WTC11 (cell line): ENCODE measurements at regions not wholly inside any gene's neighbourhood (a gene's known extent, or its start where the extent isn't known, plus 50 kb on each side); places are given as distances from the start of the nearest gene placed in this dataset.

ENCODE experiments used
- ATAC-seq: fragments of 200-7000 bp; cut with Tn5 transposase; 2 replicates; pipeline ENCODE4 v1.10.0; 2021; ENCODE audit warnings: mild to moderate bottlenecking, moderate library complexity
- CTCF ChIA-PET: fragments of 300-600 bp; sonication (Branson Sonifier 250); formaldehyde crosslinking; loops from one replicate; lab custom pipeline; 2021; ENCODE audit warnings: antibody characterized with exemption; lab: Charles Lee
- POLR2A ChIA-PET: fragments of 350-600 bp; sonication (Branson Sonifier 250); formaldehyde crosslinking; loops from one replicate; lab custom pipeline; 2021; ENCODE audit warnings: antibody characterized with exemption; lab: Charles Lee
- DNase-seq: peaks from one replicate; pipeline ENCODE4 v3.0.0; 2021; ENCODE audit warnings: low spot score
- H3K27ac Mint-ChIP-seq: 2 replicates; pipeline ENCODE4 v1.8.0; 2021; ENCODE audit warnings: mixed read lengths
- H3K27me3 Mint-ChIP-seq: 2 replicates; pipeline ENCODE4 v1.8.0; 2021; ENCODE audit warnings: low read depth, mild to moderate bottlenecking, moderate library complexity, mixed read lengths
- H3K36me3 Mint-ChIP-seq: 2 replicates; pipeline ENCODE4 v1.8.0; 2021; ENCODE audit warnings: mixed read lengths
- H3K4me1 Mint-ChIP-seq: 2 replicates; pipeline ENCODE4 v1.8.0; 2022; ENCODE audit warnings: mixed read lengths
- H3K4me3 Mint-ChIP-seq: 2 replicates; pipeline ENCODE4 v1.8.0; 2021; ENCODE audit warnings: mild to moderate bottlenecking, moderate library complexity, mixed read lengths
- H3K9me3 Mint-ChIP-seq: 2 replicates; pipeline ENCODE4 v1.8.0; 2021; ENCODE audit warnings: mixed read lengths
- ATF1 ChIP-seq: sonication (generic); formaldehyde crosslinking; IDR thresholded peaks from 2 replicates; pipeline ENCODE4 v1.8.1; 2023; ENCODE audit warnings: mild to moderate bottlenecking, moderate library complexity, missing genetic modification reagents
- CDX4 ChIP-seq: fragments of 250-450 bp; sonication (Bioruptor Pico); IDR thresholded peaks from 2 replicates; pipeline ENCODE4 v1.9.0; 2021; ENCODE audit warnings: moderate library complexity, mild to moderate bottlenecking, inconsistent platforms, borderline replicate concordance
- CREM ChIP-seq: sonication (generic); formaldehyde crosslinking; IDR thresholded peaks from 2 replicates; pipeline ENCODE4 v1.8.1; 2022; ENCODE audit warnings: mild to moderate bottlenecking, missing genetic modification reagents, moderate library complexity
- FOXK1 ChIP-seq: sonication (generic); formaldehyde crosslinking; IDR thresholded peaks from 2 replicates; pipeline ENCODE4 v1.8.0; 2022; ENCODE audit warnings: mild to moderate bottlenecking, moderate library complexity, missing genetic modification reagents
- GRHL2 ChIP-seq: fragments of 250-450 bp; sonication (Bioruptor Pico); IDR thresholded peaks from 2 replicates; pipeline ENCODE4 v1.8.0; 2022; ENCODE audit warnings: mild to moderate bottlenecking, moderate library complexity; ENCODE audit not compliant: insufficient replicate concordance, severe bottlenecking
- HMGA2 ChIP-seq: fragments of 250-450 bp; sonication (Bioruptor Pico); IDR thresholded peaks from 2 replicates; pipeline ENCODE4 v1.4.0; 2021; ENCODE audit warnings: mild to moderate bottlenecking, moderate library complexity
- KAT7 ChIP-seq: sonication (generic); formaldehyde crosslinking; IDR thresholded peaks from 2 replicates; pipeline ENCODE4 v1.8.1; 2023; ENCODE audit warnings: missing genetic modification reagents, mild to moderate bottlenecking, borderline replicate concordance
- PRRX2 ChIP-seq: fragments of 250-450 bp; sonication (Bioruptor Pico); IDR thresholded peaks from 2 replicates; pipeline ENCODE4 v1.8.0; 2021; ENCODE audit warnings: mild to moderate bottlenecking
- SP1 ChIP-seq: sonication (generic); formaldehyde crosslinking; conservative IDR thresholded peaks from 2 replicates; pipeline ENCODE4 v1.8.1; 2022; ENCODE audit warnings: missing genetic modification reagents
- USF1 ChIP-seq: sonication (generic); formaldehyde crosslinking; IDR thresholded peaks from 2 replicates; pipeline ENCODE4 v1.8.0; 2022; ENCODE audit warnings: mild to moderate bottlenecking, missing genetic modification reagents
- ZBTB21 ChIP-seq: sonication (generic); formaldehyde crosslinking; IDR thresholded peaks from 2 replicates; pipeline ENCODE4 v1.8.1; 2023; ENCODE audit warnings: mild to moderate bottlenecking, missing genetic modification reagents, borderline replicate concordance
- ZNF263 ChIP-seq: sonication (generic); formaldehyde crosslinking; IDR thresholded peaks from 2 replicates; pipeline ENCODE4 v1.8.1; 2022; ENCODE audit warnings: low read depth, mild to moderate bottlenecking, moderate library complexity, missing genetic modification reagents
- ZNF396 ChIP-seq: fragments of 250-450 bp; sonication (Bioruptor Pico); IDR thresholded peaks from 2 replicates; pipeline ENCODE4 v1.8.0; 2021; ENCODE audit warnings: mild to moderate bottlenecking, moderate library complexity, borderline replicate concordance
- TF ChIP-seq, protein P1 (sequence below): fragments of 250-450 bp; sonication (Bioruptor Pico); IDR thresholded peaks from 2 replicates; pipeline ENCODE4 v2.1.2; 2022; ENCODE audit warnings: mild to moderate bottlenecking, moderate library complexity
- TF ChIP-seq, protein P2 (sequence below): sonication (generic); formaldehyde crosslinking; IDR thresholded peaks from 2 replicates; pipeline ENCODE4 v1.8.0; 2023; ENCODE audit warnings: mild to moderate bottlenecking, missing genetic modification reagents

GRCh38 chr6:134663800-134664535, 285.9 kb downstream of the ALDH8A1 start:
- DNase-seq (no peak), ATAC-seq (no peak)
- TF ChIP-seq FOXK1 (CRISPR knock-in tag) = no peak
- no peak for TF ChIP-seq ZNF263 (CRISPR knock-in tag)
- TF ChIP-seq HMGA2 = no peak
- TF ChIP-seq CREM = no peak
- no peak for TF ChIP-seq PRRX2 (CRISPR knock-in tag)
- TF ChIP-seq, protein P1, sequence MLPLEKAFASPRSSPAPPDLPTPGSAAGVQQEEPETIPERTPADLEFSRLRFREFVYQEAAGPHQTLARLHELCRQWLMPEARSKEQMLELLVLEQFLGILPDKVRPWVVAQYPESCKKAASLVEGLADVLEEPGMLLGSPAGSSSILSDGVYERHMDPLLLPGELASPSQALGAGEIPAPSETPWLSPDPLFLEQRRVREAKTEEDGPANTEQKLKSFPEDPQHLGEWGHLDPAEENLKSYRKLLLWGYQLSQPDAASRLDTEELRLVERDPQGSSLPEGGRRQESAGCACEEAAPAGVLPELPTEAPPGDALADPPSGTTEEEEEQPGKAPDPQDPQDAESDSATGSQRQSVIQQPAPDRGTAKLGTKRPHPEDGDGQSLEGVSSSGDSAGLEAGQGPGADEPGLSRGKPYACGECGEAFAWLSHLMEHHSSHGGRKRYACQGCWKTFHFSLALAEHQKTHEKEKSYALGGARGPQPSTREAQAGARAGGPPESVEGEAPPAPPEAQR (CRISPR knock-in tag) = no peak
- TF ChIP-seq ZBTB21 (CRISPR knock-in tag) = no peak
- TF ChIP-seq KAT7 = no peak
- TF ChIP-seq SP1 = no peak
- TF ChIP-seq CDX4 (CRISPR knock-in tag) = no peak
- Mint-ChIP-seq H3K27ac (no peak overlapping the region), H3K4me1 (peaks cover 13% of the 10 kb centered on the region), H3K27me3 (no peaks in the 10 kb centered on the region; the same call in 1 of the 2 replicates), H3K9me3 (peaks cover 4% of the 10 kb centered on the region; the same call in 1 of the 2 replicates), H3K36me3 (no peaks in the 10 kb centered on the region), H3K4me3 (no peak overlapping the region)
- ChIA-PET CTCF (no interaction called here), POLR2A (no interaction called here)

DNA sequence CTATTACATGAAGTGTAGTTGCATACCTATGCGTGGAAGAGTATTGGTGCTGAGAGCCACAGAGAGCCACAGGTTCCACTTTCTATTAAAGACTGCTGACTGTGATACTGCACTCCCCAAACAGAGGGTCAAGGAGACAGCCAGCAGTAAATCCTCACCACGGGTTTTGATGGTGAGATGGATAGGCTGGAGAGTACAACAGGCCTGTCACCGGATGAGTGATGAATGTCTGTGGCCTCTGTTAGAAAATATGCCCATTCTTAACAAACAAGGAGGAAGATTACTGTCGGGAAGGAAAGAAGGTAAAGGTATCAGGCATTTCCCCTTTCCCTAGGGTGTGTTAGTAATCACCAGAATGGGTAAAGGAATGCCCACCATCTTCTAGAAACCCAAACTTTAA, 286.5 kb downstream of the ALDH8A1 start:
- H3K9me3 Mint-ChIP-seq = peaks cover 4% of the 10 kb centered on the region; the same call in 1 of the 2 replicates

More for the DNA sequence above, 286.5 kb downstream of the ALDH8A1 start:
- H3K4me3 Mint-ChIP-seq = no peak overlapping the region
- ATAC-seq = no peak
- no peak for DNase-seq
- H3K36me3 Mint-ChIP-seq = no peaks in the 10 kb centered on the region
- no peak overlapping the region for H3K27ac Mint-ChIP-seq
- POLR2A ChIA-PET = no interaction called here
- no peak for TF ChIP-seq GRHL2 (CRISPR knock-in tag)
- no peak for TF ChIP-seq USF1
- no peak for TF ChIP-seq CDX4 (CRISPR knock-in tag)
- no peak for TF ChIP-seq ATF1
- TF ChIP-seq CREM = no peak
- TF ChIP-seq, protein P2, sequence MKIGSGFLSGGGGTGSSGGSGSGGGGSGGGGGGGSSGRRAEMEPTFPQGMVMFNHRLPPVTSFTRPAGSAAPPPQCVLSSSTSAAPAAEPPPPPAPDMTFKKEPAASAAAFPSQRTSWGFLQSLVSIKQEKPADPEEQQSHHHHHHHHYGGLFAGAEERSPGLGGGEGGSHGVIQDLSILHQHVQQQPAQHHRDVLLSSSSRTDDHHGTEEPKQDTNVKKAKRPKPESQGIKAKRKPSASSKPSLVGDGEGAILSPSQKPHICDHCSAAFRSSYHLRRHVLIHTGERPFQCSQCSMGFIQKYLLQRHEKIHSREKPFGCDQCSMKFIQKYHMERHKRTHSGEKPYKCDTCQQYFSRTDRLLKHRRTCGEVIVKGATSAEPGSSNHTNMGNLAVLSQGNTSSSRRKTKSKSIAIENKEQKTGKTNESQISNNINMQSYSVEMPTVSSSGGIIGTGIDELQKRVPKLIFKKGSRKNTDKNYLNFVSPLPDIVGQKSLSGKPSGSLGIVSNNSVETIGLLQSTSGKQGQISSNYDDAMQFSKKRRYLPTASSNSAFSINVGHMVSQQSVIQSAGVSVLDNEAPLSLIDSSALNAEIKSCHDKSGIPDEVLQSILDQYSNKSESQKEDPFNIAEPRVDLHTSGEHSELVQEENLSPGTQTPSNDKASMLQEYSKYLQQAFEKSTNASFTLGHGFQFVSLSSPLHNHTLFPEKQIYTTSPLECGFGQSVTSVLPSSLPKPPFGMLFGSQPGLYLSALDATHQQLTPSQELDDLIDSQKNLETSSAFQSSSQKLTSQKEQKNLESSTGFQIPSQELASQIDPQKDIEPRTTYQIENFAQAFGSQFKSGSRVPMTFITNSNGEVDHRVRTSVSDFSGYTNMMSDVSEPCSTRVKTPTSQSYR (CRISPR knock-in tag) = no peak
- TF ChIP-seq ZNF396 (CRISPR knock-in tag) = no peak
- CTCF ChIA-PET = no interaction called here
- peaks cover 17% of the 10 kb centered on the region for H3K4me1 Mint-ChIP-seq
- no peaks in the 10 kb centered on the region; the same call in 1 of the 2 replicates for H3K27me3 Mint-ChIP-seq
